IMR-90 (cell line): ENCODE measurements at regions not wholly inside any gene's neighbourhood (a gene's known extent, or its start where the extent isn't known, plus 50 kb on each side); places are given as distances from the start of the nearest gene placed in this dataset.

Source experiments
- BHLHE40 ChIP-seq: fragments of 150-350 bp; IDR thresholded peaks from 2 replicates; pipeline ENCODE4 v1.6.1; 2016; ENCODE audit warnings: mild to moderate bottlenecking, low read depth, low read length
- CEBPB ChIP-seq: IDR thresholded peaks from 2 replicates; pipeline ENCODE4 v1.6.1; 2012; ENCODE audit warnings: low read depth, low read length, improper control_type of control experiment
- CHD1 ChIP-seq: IDR thresholded peaks from 2 replicates; pipeline ENCODE4 v1.6.1; 2012; ENCODE audit warnings: low read depth, low read length, improper control_type of control experiment
- CTCF ChIP-seq: conservative IDR thresholded peaks from 2 replicates; pipeline ENCODE4 v1.5.1; 2012; ENCODE audit warnings: mild to moderate bottlenecking, low read depth, low read length, improper control_type of control experiment
- FOS ChIP-seq: fragments of 150-350 bp; IDR thresholded peaks from 2 replicates; pipeline ENCODE4 v1.6.1; 2016; ENCODE audit warnings: low read depth, low read length
- MAFK ChIP-seq: IDR thresholded peaks from 2 replicates; pipeline ENCODE4 v1.6.1; 2012; ENCODE audit warnings: low read depth, low read length, improper control_type of control experiment
- MAZ ChIP-seq: IDR thresholded peaks from 2 replicates; pipeline ENCODE4 v1.6.1; 2012; ENCODE audit warnings: low read depth, mild to moderate bottlenecking, low read length, improper control_type of control experiment, moderate library complexity, borderline replicate concordance
- MXI1 ChIP-seq: IDR thresholded peaks from 2 replicates; pipeline ENCODE4 v1.6.1; 2012; ENCODE audit warnings: low read depth, mild to moderate bottlenecking, low read length, moderate library complexity, borderline replicate concordance
- POLR2A ChIP-seq: IDR thresholded peaks from 2 replicates; pipeline ENCODE4 v1.6.1; 2012; ENCODE audit warnings: mild to moderate bottlenecking, low read depth, low read length
- RAD21 ChIP-seq: IDR thresholded peaks from 2 replicates; pipeline ENCODE4 v1.6.1; 2012; ENCODE audit warnings: low read length, improper control_type of control experiment
- RCOR1 ChIP-seq: IDR thresholded peaks from 2 replicates; pipeline ENCODE4 v1.6.1; 2012; ENCODE audit warnings: mild to moderate bottlenecking, low read length, improper control_type of control experiment; ENCODE audit not compliant: insufficient replicate concordance
- RFX5 ChIP-seq: IDR thresholded peaks from 2 replicates; pipeline ENCODE4 v1.8.0; 2012; ENCODE audit warnings: low read depth, mild to moderate bottlenecking, low read length, moderate library complexity
- SMC3 ChIP-seq: fragments of 150-350 bp; IDR thresholded peaks from 2 replicates; pipeline ENCODE4 v1.6.1; 2016; ENCODE audit warnings: low read depth, mild to moderate bottlenecking, antibody characterized with exemption, low read length, moderate library complexity
- USF2 ChIP-seq: fragments of 150-350 bp; IDR thresholded peaks from 2 replicates; pipeline ENCODE4 v1.6.1; 2017; ENCODE audit warnings: mild to moderate bottlenecking, antibody characterized with exemption, low read length, low read depth

- no peak for TF ChIP-seq MXI1
- no peak for TF ChIP-seq CTCF
- TF ChIP-seq USF2 = no peak
- no peak for TF ChIP-seq POLR2A
- no peak for TF ChIP-seq CHD1
- no peak for TF ChIP-seq RCOR1
- TF ChIP-seq MAFK = no peak
- TF ChIP-seq CEBPB = no peak
- TF ChIP-seq RAD21 = no peak
- TF ChIP-seq FOS = no peak
- TF ChIP-seq RFX5 = no peak
- TF ChIP-seq BHLHE40 = no peak
- no peak for TF ChIP-seq MAZ
- TF ChIP-seq SMC3 = no peak
These were observed 501.1 kb downstream of the KDM4C start for GRCh38 chr9:7258688-7259396.
